ENCODE measurements at regions not wholly inside any gene's neighbourhood (a gene's known extent, or its start where the extent isn't known, plus 50 kb on each side); places are given as distances from the start of the nearest gene placed in this dataset.

DNA sequence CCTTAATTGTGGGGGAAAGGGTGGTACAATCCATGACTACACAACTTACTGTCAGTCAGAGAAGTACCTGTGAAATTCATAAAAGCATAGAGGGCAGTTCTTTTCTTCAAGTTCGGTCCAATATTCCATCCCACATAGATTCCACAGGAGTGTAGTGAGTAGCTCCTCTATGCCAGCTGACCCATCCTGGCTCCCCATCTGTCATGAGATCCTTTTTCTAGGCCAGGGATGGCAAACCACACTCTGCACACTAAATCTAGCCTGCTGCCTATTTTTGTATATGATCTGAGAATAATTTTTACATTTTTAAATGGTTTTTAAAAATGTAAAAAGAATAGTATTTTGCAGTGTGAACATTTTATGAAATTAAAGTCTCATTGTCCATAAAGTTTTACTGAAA lies 107.0 kb upstream of the TSPAN2 start:
- CTCF ChIA-PET (ENCODE audit: partially characterized antibody), result no interaction called here
- no peaks in the 10 kb centered on the region for H3K9me3 ChIP-seq (ENCODE audit: insufficient read depth in 2 of 2, low read depth in 1 of 2, low read length in 1 of 2)
- no peaks in the 10 kb centered on the region for H3K36me3 ChIP-seq (ENCODE audit: control insufficient read depth in 2 of 4, insufficient read depth in 4 of 4, low read length in 3 of 4)

More for the DNA sequence above, 107.0 kb upstream of the TSPAN2 start:
- Histone ChIP-seq H3K79me2 (ENCODE audit: control insufficient read depth in 1 of 2, insufficient read depth in 2 of 2, low read length in 2 of 2) (no peaks in the 10 kb centered on the region), H3K23me2 (ENCODE audit: low read depth, low read length) (no peaks in the 10 kb centered on the region), H3K4me3 (ENCODE audit: extremely low read depth in 1 of 4, insufficient read depth in 2 of 4, low read depth in 3 of 4, low read length in 4 of 4) (no peak overlapping the region), H4K5ac (ENCODE audit: insufficient read length, low read depth, low read length) (no peak overlapping the region), H3K18ac (ENCODE audit: extremely low read depth, low read length) (no peak overlapping the region), H3K23ac (ENCODE audit: insufficient read length) (no peak overlapping the region), H2AFZ (ENCODE audit: low read length) (no peak overlapping the region), H3K9ac (replicated peaks in 1 of 4; ENCODE audit: extremely low read depth in 1 of 4, low read depth in 3 of 4, low read length in 3 of 4) (no peak overlapping the region), H2BK120ac (replicated peaks; ENCODE audit: low read depth, low read length) (no peak overlapping the region), H3K56ac (replicated peaks; ENCODE audit: insufficient read length, low read depth, low read length) (no peak overlapping the region), H2BK15ac (ENCODE audit: low read length) (no peak overlapping the region), H2AK5ac (ENCODE audit: low read depth, low read length) (no peak overlapping the region), H3K4me1 (replicated peaks in 1 of 4; ENCODE audit: control insufficient read depth in 3 of 4, insufficient read depth in 4 of 4, low read length in 3 of 4) (no peaks in the 10 kb centered on the region; a peak in 1 of 7 replicates), H4K91ac (replicated peaks; ENCODE audit: insufficient read length, low read length) (no peak overlapping the region), H3K27me3 (replicated peaks in 1 of 4; ENCODE audit: control insufficient read depth in 3 of 4, extremely low read depth in 1 of 4, insufficient read depth in 3 of 4, low read length in 3 of 4) (no peaks in the 10 kb centered on the region), H3K27ac (ENCODE audit: low read depth, low read length) (no peak overlapping the region), H4K8ac (ENCODE audit: extremely low read depth, insufficient read depth, low read length) (no peak overlapping the region), H3K79me1 (ENCODE audit: low read depth, low read length) (no peaks in the 10 kb centered on the region), H2BK5ac (ENCODE audit: low read depth, low read length) (no peak overlapping the region), H4K20me1 (replicated peaks in 1 of 2; ENCODE audit: control insufficient read depth in 1 of 2, insufficient read depth in 2 of 2, low read length in 2 of 2) (no peaks in the 10 kb centered on the region), H3K4ac (replicated peaks; ENCODE audit: insufficient read length, low read depth, low read length) (no peak overlapping the region), H3K14ac (ENCODE audit: insufficient read length) (no peak overlapping the region), H2BK20ac (ENCODE audit: low read length) (no peak overlapping the region), H3K4me2 (ENCODE audit: insufficient read depth in 1 of 2, low read depth in 2 of 2, low read length in 2 of 2) (no peak overlapping the region), H2BK12ac (ENCODE audit: low read depth, low read length) (no peak overlapping the region)
- FAIRE-seq (no peak), DNase-seq (ENCODE audit: low read depth in 1 of 2, low spot score in 2 of 2) (no peak)
- TF ChIP-seq YY1 (IDR thresholded peaks at IDR 0.05; ENCODE audit: low read depth, low read length) (no peak), TAF7 (optimal IDR thresholded peaks at IDR 0.05; ENCODE audit: borderline replicate concordance, low read depth, low read length) (no peak), CBX5 (IDR thresholded peaks at IDR 0.05; ENCODE audit: low read depth, low read length) (no peak), SIRT6 (IDR thresholded peaks at IDR 0.05; ENCODE audit: low read length) (no peak), EGR1 (IDR thresholded peaks at IDR 0.05; ENCODE audit: borderline replicate concordance, low read depth, low read length) (no peak), SIN3A (conservative IDR thresholded peaks at IDR 0.05 in 1 of 2, IDR thresholded peaks at IDR 0.05 in 1 of 2; ENCODE audit: low read depth in 1 of 2, low read length in 2 of 2) (no peak), HDAC2 (IDR thresholded peaks at IDR 0.05; ENCODE audit: borderline replicate concordance in 1 of 2, low read depth in 2 of 2, low read length in 2 of 2) (no peak)
- WGBS, 2 experiments (ENCODE audit: extremely low coverage in 1 of 2, insufficient coverage in 1 of 2, insufficient read length in 1 of 2, insufficient replicate concordance in 2 of 2, low coverage in 1 of 2, low lambda C conversion rate in 2 of 2, missing lambda C conversion rate in 1 of 2), result 90% methylated on average over 1 of the region's 1 CpG; no CpG with 5 or more reads in 1 of the 2 experiments
- POLR2A ChIA-PET (ENCODE audit: partially characterized antibody), result no interaction called here

All from H1 (cell line).